ENCODE measurements at regions not wholly inside any gene's neighbourhood (a gene's known extent, or its start where the extent isn't known, plus 50 kb on each side); places are given as distances from the start of the nearest gene placed in this dataset.

DNA sequence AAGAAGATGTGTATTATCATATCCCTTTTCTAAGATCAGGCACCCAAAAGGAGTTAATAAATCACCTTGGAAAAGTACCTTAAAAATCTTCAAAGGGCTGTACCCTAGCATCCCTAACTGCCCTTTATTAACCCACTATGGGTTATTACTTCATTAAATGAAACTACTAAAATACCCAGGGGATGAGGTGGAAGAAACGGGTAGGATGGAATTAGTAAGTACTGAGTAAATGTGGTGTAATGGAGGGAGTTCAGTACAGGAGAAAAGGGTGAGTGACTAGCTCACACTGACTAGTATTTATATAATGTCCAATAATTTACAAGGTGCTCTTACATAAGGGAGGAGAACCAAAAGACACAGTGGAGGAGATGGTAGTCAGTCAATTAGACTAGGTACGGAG lies 51.0 kb upstream of the RASGEF1B start:
- Mint-ChIP-seq H3K36me3 (ENCODE audit: low read depth) (no peaks in the 10 kb centered on the region), H3K27me3 (ENCODE audit: low read depth) (no peaks in the 10 kb centered on the region), H3K27ac (no peak overlapping the region), H3K4me3 (ENCODE audit: low read depth) (no peak overlapping the region), H3K9me3 (peaks cover 16% of the 10 kb centered on the region), H3K4me1 (ENCODE audit: low read depth) (no peaks in the 10 kb centered on the region)
- no peak for DNase-seq (ENCODE audit: low spot score)
- intact Hi-C loops (cut with micrococcal nuclease) = no loop called here

DNA sequence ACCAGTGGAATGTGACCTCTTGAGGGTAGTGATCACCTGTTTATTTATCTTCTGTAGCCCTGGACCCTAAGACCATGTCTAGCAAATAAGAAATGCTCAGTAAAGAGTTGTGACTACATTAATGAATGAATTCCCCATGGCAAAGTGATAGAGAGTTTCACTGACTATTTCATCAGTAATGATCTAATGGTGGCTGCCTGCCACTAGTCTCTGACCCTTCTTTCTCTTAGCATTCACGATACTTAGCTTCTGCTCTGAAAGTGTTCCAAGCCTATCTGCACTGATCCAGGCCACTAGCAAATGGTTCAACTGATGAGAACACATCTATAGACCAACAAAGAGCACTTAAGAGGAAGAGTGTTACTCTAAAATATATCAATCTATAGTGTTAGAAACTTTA lies 50.0 kb upstream of the RASGEF1B start:
- Mint-ChIP-seq H3K4me1 (ENCODE audit: low read depth) (no peaks in the 10 kb centered on the region), H3K27ac (no peak overlapping the region), H3K4me3 (ENCODE audit: low read depth) (no peak overlapping the region), H3K9me3 (peaks cover 11% of the 10 kb centered on the region), H3K36me3 (ENCODE audit: low read depth) (no peaks in the 10 kb centered on the region), H3K27me3 (ENCODE audit: low read depth) (no peaks in the 10 kb centered on the region)
- intact Hi-C loops (cut with micrococcal nuclease) = no loop called here
- no peak for DNase-seq (ENCODE audit: low spot score)

All from activated T-helper 2 cell treated with anti-CD3 and anti-CD28 coated beads, Interferon-gamma antibody, Interleukin-2, Interleukin-4, amounts not matched to agents 10 μg/mL and 5 μg/mL and 100 μg/mL, durations not matched to agents 14 hours and 24 hours and 36 hours (primary cell).